ENCODE measurements at regions not wholly inside any gene's neighbourhood (a gene's known extent, or its start where the extent isn't known, plus 50 kb on each side); places are given as distances from the start of the nearest gene placed in this dataset.

- TF ChIP-seq KDM5A (IDR thresholded peaks at IDR 0.05; ENCODE audit: low read length): no peak
- TF ChIP-seq CTCF (IDR thresholded peaks at IDR 0.05; ENCODE audit: control extremely low read depth in 1 of 3, insufficient read depth in 1 of 3, low read depth in 1 of 3, low read length in 3 of 3): no peak
- TF ChIP-seq POLR2AphosphoS5 (IDR thresholded peaks at IDR 0.05; ENCODE audit: low read depth, low read length): no peak
- no peak for TF ChIP-seq EP300 (IDR thresholded peaks at IDR 0.05; ENCODE audit: borderline replicate concordance in 1 of 2, low read depth in 2 of 2, low read length in 2 of 2)
- no peak for TF ChIP-seq TAF1 (IDR thresholded peaks at IDR 0.05; ENCODE audit: low read depth, low read length)
- no peak for TF ChIP-seq ATF2 (IDR thresholded peaks at IDR 0.05; ENCODE audit: low read length)
Observed at GRCh38 chr3:24679429-24679828, 184.8 kb upstream of the THRB start.

Measured in H1 (cell line).